HCT116 (cell line): ENCODE measurements at regions not wholly inside any gene's neighbourhood (a gene's known extent, or its start where the extent isn't known, plus 50 kb on each side); places are given as distances from the start of the nearest gene placed in this dataset.

Source experiments
- ATAC-seq: fragments of 200-7000 bp; cut with Tn5 transposase; 2 replicates; pipeline ENCODE4 v1.9.1; 2020; ENCODE audit warnings: mild to moderate bottlenecking, moderate library complexity
- BruUV-seq: library from RNA; stranded (reverse); fragments of 400-500 nt; replicated peaks from 2 replicates; lab custom pipeline; 2021; lab: Mats Ljungman, UMichigan
- CTCF ChIA-PET: fragments of 300-600 bp; sonication (Branson Sonifier 250); formaldehyde crosslinking; loops from one replicate; lab custom pipeline; 2021; ENCODE audit warnings: antibody characterized with exemption; lab: Charles Lee
- POLR2A ChIA-PET: fragments of 300-600, 350-600 bp; sonication (Branson Sonifier 250); formaldehyde crosslinking; loops from one replicate; lab custom pipeline; 2021; ENCODE audit warnings: antibody characterized with exemption; lab: Charles Lee
- RAD21 ChIA-PET, 2 experiments: fragments of 300-600 bp; sonication (Branson Sonifier 250); formaldehyde crosslinking; loops; one replicate each; lab custom pipeline; 2023; ENCODE audit warnings: low total read pairs in 2 of 2; ENCODE audit not compliant: uncharacterized antibody in 2 of 2, unreplicated experiment in 2 of 2, low non-redundant PET in 1 of 2; lab: Charles Lee
- DNase-seq: peaks from one replicate; pipeline ENCODE4 v3.0.0-alpha.2; 2010; ENCODE audit warnings: low read depth, low spot score
- H2AFZ ChIP-seq: fragments of 200-600 bp; shearing (Covaris generic), sonication (generic); 2 replicates; pipeline ENCODE4 v1.6.1; 2017; ENCODE audit warnings: low read depth, mixed run types, mixed read lengths, antibody characterized with exemption, low read length; ENCODE audit not compliant: poor library complexity, severe bottlenecking
- H3K27ac ChIP-seq: 2 replicates; pipeline ENCODE4 v1.5.1; 2012; ENCODE audit warnings: low read depth, low read length
- H3K27me3 ChIP-seq: fragments of 200-600 bp; sonication (generic); 2 replicates; pipeline ENCODE4 v1.6.1; 2016; ENCODE audit warnings: mixed run types, low read length, mixed read lengths; ENCODE audit not compliant: insufficient read depth
- H3K36me3 ChIP-seq, 2 experiments: fragments of 200-500 bp in 1 of 2; fragments of 200-600 bp in 1 of 2; sonication (Bioruptor generic) in 1 of 2; sonication (generic) in 1 of 2; 2 replicates each; pipeline versions ENCODE4 v1.5.1 to v1.6.1; 2014 to 2016; ENCODE audit warnings: low read length in 2 of 2, inconsistent platforms in 1 of 2, mixed read lengths in 1 of 2, mixed run types in 1 of 2; ENCODE audit not compliant: insufficient read depth in 2 of 2, control insufficient read depth in 1 of 2
- H3K4me1 ChIP-seq, 2 experiments: fragments of 200-600 bp in 1 of 2; sonication (generic) in 1 of 2; 2 replicates each; pipeline versions ENCODE4 v1.5.1 to v1.6.1; 2012 to 2017; ENCODE audit warnings: low read length in 2 of 2, inconsistent platforms in 1 of 2, mild to moderate bottlenecking in 1 of 2, mixed read lengths in 1 of 2, mixed run types in 1 of 2, moderate library complexity in 1 of 2; ENCODE audit not compliant: insufficient read depth in 2 of 2, control insufficient read depth in 1 of 2
- H3K4me2 ChIP-seq: fragments of 200-600 bp; sonication (generic); 2 replicates; pipeline ENCODE4 v1.6.1; 2017; ENCODE audit warnings: mixed run types, low read length, mixed read lengths
- H3K4me3 ChIP-seq, 2 experiments: fragments of 200-600 bp in 1 of 2; sonication (generic) in 1 of 2; replicated peaks in 1 of 2; 2 replicates each; pipeline ENCODE4 v1.5.1; 2011 to 2016; ENCODE audit warnings: low read length in 2 of 2, control low read depth in 1 of 2, low read depth in 1 of 2, mild to moderate bottlenecking in 1 of 2, mixed read lengths in 1 of 2, mixed run types in 1 of 2
- H3K79me2 ChIP-seq: fragments of 200-600 bp; sonication (generic); 2 replicates; pipeline ENCODE4 v1.6.1; 2017; ENCODE audit warnings: mild to moderate bottlenecking, mixed run types, low read length, moderate library complexity, mixed read lengths; ENCODE audit not compliant: insufficient read depth
- H3K9ac ChIP-seq: fragments of 200-600 bp; sonication (generic); 2 replicates; pipeline ENCODE4 v1.6.1; 2016; ENCODE audit warnings: low read length, mixed read lengths
- H3K9me2 ChIP-seq: fragments of 200-600 bp; sonication (generic), shearing (Covaris generic); 2 replicates; pipeline ENCODE4 v1.6.1; 2017; ENCODE audit warnings: mixed run types, mild to moderate bottlenecking, moderate library complexity; ENCODE audit not compliant: insufficient read depth
- H3K9me3 ChIP-seq, 2 experiments: fragments of 200-500 bp in 1 of 2; fragments of 200-600 bp in 1 of 2; sonication (Bioruptor generic) in 1 of 2; sonication (generic) in 1 of 2; 2 replicates each; pipeline ENCODE4 v1.6.1; 2014 to 2017; ENCODE audit warnings: low read length in 2 of 2, mixed read lengths in 2 of 2, inconsistent platforms in 1 of 2, low read depth in 1 of 2, mild to moderate bottlenecking in 1 of 2, mixed run types in 1 of 2, moderate library complexity in 1 of 2; ENCODE audit not compliant: control insufficient read depth in 1 of 2, insufficient read depth in 1 of 2
- H4K20me1 ChIP-seq: fragments of 200-600 bp; sonication (generic), shearing (Covaris generic); 2 replicates; pipeline ENCODE4 v1.6.1; 2017; ENCODE audit warnings: mixed run types, mild to moderate bottlenecking, moderate library complexity; ENCODE audit not compliant: insufficient read depth
- CTCF ChIP-seq, 3 experiments: fragments of 200-600 bp in 1 of 3; sonication (generic) in 1 of 3; IDR thresholded peaks in 2 of 3; conservative IDR thresholded peaks in 1 of 3; 2 replicates each; pipeline ENCODE4 v1.5.1; 2012 to 2017; ENCODE audit warnings: low read depth in 2 of 3, low read length in 2 of 3, antibody characterized with exemption in 1 of 3, borderline replicate concordance in 1 of 3, control low read depth in 1 of 3, mild to moderate bottlenecking in 1 of 3, mixed read lengths in 1 of 3, mixed run types in 1 of 3, moderate library complexity in 1 of 3; ENCODE audit not compliant: insufficient read depth in 1 of 3
- EGR1 ChIP-seq: IDR thresholded peaks from 2 replicates; pipeline ENCODE4 v1.6.1; 2012; ENCODE audit warnings: low read depth
- ELF1 ChIP-seq: IDR thresholded peaks from 2 replicates; pipeline ENCODE4 v1.6.1; 2012; ENCODE audit warnings: low read depth, borderline replicate concordance
- FOSL1 ChIP-seq: IDR thresholded peaks from 2 replicates; pipeline ENCODE4 v1.6.1; 2012; ENCODE audit warnings: low read depth
- RAD21 ChIP-seq: IDR thresholded peaks from 2 replicates; pipeline ENCODE4 v1.6.1; 2012; ENCODE audit warnings: low read depth, mild to moderate bottlenecking
- SRF ChIP-seq: IDR thresholded peaks from 2 replicates; pipeline ENCODE4 v1.6.1; 2012; ENCODE audit warnings: low read depth
- intact Hi-C: fragments of 100-400 bp; cut with micrococcal nuclease; formaldehyde crosslinking; loops from 2 replicates; pipeline ENCODE4 v1.10.0; 2022
- TF ChIP-seq, protein P1 (sequence below): IDR thresholded peaks from 2 replicates; pipeline ENCODE4 v1.6.1; 2012

- CTCF ChIA-PET, result no interaction called here
- no peaks in the 10 kb centered on the region for H3K9me2 ChIP-seq
- no peaks in the 10 kb centered on the region for H3K79me2 ChIP-seq
- TF ChIP-seq SRF (no peak), EGR1 (no peak), ELF1 (no peak), FOSL1 (no peak)
- RAD21 ChIA-PET, result no interaction called here
- intact Hi-C loops, result no loop called here
- H3K27ac ChIP-seq, result no peak overlapping the region
- no peak overlapping the region for H3K9ac ChIP-seq
- no peaks in the 10 kb centered on the region for H3K27me3 ChIP-seq
- no peak overlapping the region for H3K4me2 ChIP-seq
- no peak overlapping the region for H3K4me3 ChIP-seq
- ATAC-seq, result no peak
- H4K20me1 ChIP-seq, result no peaks in the 10 kb centered on the region
- POLR2A ChIA-PET, result no interaction called here
- H3K36me3 ChIP-seq, result no peaks in the 10 kb centered on the region
- no peaks in the 10 kb centered on the region for H3K4me1 ChIP-seq
- no peak overlapping the region for H2AFZ ChIP-seq
- BruUV-seq, result no TSS peak
- H3K9me3 ChIP-seq, result no peaks in the 10 kb centered on the region
- DNase-seq, result no peak
Observed at GRCh38 chr6:63114610-63115211, 96.6 kb upstream of the FKBP1C start.

- Histone ChIP-seq H3K4me1 (no peaks in the 10 kb centered on the region), H3K36me3 (no peaks in the 10 kb centered on the region), H2AFZ (no peak overlapping the region), H3K9me2 (no peaks in the 10 kb centered on the region), H3K9ac (no peak overlapping the region), H3K27me3 (no peaks in the 10 kb centered on the region), H3K4me3 (no peak overlapping the region), H3K4me2 (no peak overlapping the region), H3K9me3 (no peaks in the 10 kb centered on the region), H3K79me2 (no peaks in the 10 kb centered on the region), H3K27ac (no peak overlapping the region), H4K20me1 (no peaks in the 10 kb centered on the region)
- DNase-seq (no peak), ATAC-seq (peak; percentile 67; the same call in 1 of the 2 replicates)
- ChIA-PET POLR2A (no interaction called here), CTCF (interaction anchor here (1.1 kb wide), 1 partner anchor 10 kb away, joined by 3 read pairs; no protein-coding TSS in a partner anchor), RAD21 (no interaction called here)
- intact Hi-C loops, result no loop called here
- BruUV-seq, result no TSS peak
- TF ChIP-seq, protein P1, sequence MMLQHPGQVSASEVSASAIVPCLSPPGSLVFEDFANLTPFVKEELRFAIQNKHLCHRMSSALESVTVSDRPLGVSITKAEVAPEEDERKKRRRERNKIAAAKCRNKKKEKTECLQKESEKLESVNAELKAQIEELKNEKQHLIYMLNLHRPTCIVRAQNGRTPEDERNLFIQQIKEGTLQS, result no peak
- TF ChIP-seq RAD21 (peak; percentile 16; the same call in 1 of the 2 replicates), CTCF (IDR thresholded peaks at IDR 0.05 in 2 of 3, conservative IDR thresholded peaks at IDR 0.05 in 1 of 3; ENCODE audit: borderline replicate concordance in 1 of 3, insufficient read depth in 1 of 3, low read depth in 2 of 3, low read length in 2 of 3) (peak in 1 of 3 experiments; percentile 9; a peak in 2 of 6 replicates), ELF1 (no peak)
Observed at GRCh38 chr6:63121166-63121565, 90.1 kb upstream of the FKBP1C start.
